UCSD-AML1 (cell line): ENCODE measurements at regions not wholly inside any gene's neighbourhood (a gene's known extent, or its start where the extent isn't known, plus 50 kb on each side); places are given as distances from the start of the nearest gene placed in this dataset.
"Not testable (repeated sequence)": the region's sequence is repeated elsewhere in the genome, so short reads cannot be mapped to it uniquely, and the experiment has no call there.

Experiments
- DNase-seq: peaks from one replicate; lab custom pipeline; 2025; ENCODE audit not compliant: unreplicated experiment; lab: John Stamatoyannopoulos, UW

DNA sequence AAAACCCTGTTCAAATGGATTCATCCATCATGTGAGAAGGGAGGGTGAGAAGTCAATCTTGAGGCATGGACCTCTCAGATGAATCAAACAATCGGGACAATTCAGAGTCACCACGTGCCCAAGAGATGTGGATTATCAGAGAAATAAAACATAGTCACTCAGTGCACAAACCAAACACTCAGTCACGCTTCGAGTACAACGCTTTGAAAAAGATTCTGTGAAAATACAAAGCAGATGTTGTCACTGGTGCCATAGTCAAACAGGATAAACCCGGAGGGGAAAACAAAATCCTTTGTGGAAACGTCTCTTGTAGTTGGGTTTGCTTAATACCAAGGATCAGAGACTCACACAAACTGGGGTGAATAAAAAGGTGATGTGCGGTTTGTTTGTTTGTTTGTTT, 188.4 kb downstream of the RRAGC start:
- no peak for DNase-seq

DNA sequence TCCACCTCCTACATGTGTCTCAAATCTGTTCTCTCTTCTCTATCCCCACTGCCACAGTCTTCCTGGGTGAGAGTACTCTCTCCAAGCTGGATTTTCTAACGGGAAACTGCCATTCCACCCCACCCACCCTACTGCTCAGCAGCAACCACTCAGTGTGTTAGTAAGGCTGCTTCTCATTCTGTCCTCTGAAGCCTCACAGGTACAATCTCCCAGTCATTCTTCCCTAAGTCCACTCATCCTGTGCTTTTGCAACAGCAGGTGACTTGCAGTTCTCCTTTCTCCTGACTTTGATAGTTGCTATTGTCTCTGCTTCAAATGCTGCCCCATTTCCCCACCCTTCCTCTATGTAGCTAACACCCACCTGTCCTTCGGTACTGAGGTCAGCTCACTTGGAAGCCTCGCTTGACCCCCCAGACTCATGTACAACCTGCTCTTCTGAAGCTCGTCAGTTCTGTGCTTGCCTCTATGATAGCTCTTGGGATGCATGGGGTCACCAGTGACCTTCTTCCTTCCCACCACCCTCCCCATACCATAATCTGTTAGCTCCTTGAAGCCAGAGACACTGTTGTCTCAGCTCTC, 188.9 kb downstream of the RRAGC start:
- no peak for DNase-seq

DNA sequence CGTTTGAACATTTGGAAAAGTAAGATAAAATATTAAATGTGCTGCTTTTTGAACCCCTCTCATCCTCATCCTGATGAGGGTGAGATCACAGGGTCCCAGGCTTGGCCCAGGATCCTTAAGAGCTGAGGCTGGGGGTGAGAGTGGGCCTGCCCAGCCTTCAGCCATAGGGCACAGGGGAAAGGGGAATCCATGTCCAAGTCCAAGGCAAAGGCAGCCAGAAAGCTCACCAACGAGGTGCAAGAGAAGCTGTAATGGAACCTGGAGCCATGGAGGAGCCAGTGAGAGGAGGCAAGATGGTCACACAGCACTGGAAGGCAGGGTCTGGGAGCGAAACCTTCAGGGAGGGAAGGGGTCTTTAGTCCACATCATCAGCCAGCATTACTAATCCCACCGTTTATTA, 191.9 kb downstream of the RRAGC start:
- no peak for DNase-seq

DNA sequence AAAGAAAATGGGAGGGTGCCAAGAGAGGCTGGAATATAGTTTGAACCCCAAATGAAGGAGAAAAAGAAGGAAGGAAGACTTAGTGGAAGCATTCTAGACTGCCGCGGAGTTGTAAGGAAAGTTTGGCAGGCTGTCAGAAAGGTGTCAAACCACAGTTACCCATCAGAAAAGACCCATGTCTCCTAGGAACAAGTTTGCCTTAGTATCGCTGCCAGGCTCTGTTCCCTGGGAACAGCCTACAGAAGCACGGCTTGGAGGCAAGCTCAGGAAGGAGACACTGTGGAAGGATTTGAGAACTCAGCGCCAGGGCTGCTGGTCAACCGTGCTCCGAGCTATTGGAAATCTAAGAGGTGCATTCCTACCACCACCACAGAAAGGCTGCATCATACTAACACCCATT, 197.4 kb downstream of the RRAGC start:
- no peak for DNase-seq

DNA sequence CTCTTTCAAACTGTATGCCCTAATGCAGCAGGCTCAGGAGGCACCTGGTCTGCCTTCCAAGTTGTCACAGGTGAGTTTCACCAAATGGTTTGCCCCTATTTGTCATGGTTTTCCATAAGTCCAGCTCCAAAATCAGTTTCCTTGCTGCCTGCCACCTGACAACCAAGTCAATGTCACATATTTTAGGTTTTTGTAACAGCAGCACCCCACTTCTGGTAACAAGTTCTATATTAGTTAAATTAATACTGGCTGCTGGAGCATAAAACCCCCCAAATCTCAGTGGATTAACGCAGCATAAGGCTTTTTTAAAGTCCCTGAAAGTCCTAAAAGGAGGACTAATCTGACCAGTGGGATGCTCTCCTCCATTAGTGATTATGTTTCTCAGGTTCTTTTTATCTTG, 200.7 kb downstream of the RRAGC start:
- no peak for DNase-seq

DNA sequence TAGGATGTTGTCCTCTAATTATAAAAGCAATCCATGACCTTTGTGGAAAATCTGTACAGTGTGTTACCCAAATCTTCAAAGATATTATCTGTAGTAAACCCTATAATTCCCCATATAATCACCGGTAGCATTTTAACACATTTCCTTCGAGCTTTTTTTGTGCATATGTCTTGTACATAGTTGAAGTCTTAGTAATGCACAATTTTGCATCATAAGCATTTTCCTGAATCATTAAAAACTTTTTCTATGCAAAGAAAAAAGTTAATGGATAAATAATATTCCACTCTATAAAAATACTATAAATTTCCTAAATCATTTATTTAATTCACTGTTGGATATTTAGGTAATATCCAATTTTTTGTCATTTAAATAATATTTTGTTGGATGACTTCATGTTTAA, 201.7 kb downstream of the RRAGC start:
- no peak for DNase-seq

DNA sequence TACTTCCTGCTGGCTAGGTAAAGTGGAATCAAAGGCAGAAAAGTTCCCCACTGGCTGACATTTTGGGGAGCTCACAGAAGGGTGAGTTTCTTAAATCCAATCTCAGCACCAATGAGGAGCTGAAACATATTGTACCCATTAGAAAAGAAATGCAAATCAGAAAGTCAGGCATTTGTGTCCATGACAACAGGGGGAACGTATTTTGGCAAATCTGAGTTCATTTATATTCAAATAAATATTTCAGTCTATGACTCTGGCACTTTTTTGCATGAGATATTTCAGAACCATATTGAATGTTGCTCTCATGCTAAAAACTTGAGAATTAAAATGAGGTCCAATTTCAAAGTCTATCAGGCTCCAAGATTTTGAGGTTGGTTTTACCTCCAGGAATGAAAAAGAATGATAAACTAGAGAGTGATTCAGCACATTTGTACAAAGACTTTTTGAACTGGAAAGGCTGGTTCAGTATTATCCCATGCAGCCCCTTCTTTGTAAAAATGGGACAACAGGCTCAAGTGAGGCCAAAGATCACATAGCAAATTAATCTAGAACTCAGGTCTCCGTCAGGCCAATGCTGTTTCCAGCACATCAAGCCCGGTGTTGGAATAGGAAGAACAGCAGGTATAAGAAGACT, 202.2 kb downstream of the RRAGC start:
- DNase-seq: no peak

DNA sequence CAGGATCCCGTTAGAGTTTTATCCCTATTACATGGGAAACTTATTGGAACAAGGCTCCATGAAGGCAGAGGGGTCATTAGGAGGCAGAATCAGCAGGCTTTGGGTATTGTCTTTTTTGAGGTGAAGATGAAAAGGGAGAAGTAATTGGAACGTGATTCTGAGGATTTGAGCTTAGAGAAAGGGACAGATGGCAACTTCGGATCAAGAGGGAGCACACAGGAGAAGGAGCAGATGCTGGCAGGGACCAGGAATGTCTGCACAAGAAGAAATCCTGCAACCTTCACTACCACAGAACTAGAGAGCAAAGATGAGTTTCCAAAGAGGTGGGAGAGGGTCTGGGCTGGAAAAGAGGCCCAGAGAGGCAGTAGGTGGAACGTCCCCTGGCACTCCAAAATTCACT, 202.8 kb downstream of the RRAGC start:
- no peak for DNase-seq

DNA sequence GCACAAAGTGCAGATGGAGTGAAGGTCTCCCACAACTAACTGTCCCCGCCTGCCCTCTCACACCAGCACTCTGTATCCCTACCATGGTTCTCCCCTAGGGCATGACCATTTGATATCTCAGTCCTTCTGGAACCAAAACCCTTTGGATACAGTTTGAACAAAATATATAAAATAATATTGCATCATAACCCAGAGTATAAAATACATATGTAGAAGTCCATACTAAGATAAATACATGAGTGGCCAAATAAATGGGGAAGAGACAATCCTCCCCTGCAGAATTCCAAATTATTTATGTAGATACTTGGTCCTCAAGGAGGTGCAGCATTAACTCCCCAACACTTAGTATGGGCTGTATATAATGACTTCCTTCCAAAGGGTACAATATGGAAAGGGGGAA, 207.4 kb downstream of the RRAGC start:
- DNase-seq: no peak

DNA sequence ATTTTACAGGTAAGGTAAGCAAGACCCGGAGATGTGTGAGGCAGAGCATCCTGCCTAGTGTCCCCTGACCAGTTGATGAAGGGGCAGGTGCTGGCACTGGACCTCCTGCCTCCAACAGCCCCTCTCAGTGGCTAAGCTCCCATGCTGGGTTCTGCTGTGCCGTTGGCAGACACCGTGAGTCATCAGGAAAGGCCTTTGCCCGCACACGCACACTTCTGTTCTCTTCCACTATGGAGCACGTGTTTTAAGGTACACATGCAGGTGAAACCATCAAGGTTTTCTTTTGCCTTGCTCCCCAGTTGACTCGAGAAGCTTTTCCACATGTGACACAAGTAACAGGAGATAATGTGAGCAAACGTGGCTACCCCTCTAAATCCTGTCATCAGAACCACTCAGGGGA, 207.9 kb downstream of the RRAGC start:
- no peak for DNase-seq

DNA sequence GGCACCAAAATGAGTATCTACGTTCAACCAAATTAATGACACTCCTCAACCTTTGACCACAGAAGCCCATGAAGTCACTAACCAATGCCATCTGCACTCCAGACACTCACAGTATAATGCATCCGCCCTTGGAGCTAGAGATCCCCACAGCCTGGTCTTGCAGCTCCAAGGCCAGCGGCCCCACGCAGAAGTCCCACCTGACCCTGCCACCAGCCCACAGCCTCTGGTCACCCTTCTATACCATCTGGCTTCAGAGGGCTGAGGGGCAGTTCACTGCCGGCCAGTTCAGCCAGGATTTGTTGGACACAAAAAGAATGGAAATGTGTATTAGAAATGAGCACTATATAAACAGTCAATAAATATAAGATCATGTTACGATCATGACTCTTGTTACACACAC, 211.2 kb downstream of the RRAGC start:
- DNase-seq: no peak

DNA sequence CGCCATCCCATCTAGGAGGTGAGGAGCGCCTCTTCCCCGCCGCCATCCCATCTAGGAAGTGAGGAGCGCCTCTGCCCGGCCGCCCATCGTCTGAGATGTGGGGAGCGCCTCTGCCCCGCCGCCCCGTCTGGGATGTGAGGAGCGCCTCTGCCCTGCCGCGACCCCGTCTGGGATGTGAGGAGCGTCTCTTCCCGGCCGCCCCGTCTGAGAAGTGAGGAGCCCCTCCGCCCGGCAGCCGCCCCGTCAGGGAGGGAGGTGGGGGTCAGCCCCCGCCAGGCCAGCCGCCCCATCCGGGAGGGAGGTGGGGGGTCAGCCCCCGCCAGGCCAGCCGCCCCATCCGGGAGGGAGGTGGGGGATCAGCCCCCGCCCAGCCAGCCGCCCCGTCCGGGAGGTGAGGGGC, 212.2 kb downstream of the RRAGC start:
- DNase-seq: not testable (repeated sequence)

DNA sequence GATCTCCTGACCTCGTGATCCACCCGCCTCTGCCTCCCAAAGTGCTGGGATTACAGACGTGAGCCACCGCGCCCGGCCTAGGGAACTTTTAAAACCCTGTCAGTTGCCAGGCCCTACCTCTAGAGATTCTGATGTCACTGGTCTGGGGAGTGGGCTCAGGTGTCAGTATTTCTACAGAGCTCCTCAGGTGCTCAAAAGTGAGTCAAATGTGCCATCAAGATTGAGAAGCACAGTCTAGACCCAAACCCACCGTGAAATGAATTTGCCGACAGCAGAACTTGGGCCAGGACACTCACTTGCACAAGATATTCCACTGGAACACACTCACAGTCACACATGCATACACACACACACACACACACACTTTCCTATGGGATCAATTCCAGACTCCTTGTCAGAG, 215.5 kb downstream of the RRAGC start:
- DNase-seq: no peak

DNA sequence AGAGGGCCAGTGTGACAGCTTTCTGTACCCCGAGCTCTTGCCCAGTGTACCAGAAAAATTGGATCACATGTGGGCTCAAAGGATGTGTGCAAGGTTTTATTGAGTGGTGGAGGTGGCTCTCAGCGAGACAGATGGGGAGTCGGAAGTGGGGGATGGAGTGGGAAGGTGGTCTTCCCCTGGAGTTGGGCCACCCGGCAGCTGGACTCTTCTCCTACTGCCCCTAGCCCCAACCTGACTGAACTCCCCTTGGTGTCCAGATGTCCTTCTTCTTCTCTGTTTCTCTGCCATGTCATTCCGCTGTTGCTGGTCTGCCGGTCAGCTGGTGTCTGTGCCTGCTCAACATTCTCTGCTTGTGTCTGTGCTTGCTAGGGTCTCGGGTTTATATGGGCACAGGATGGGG, 217.9 kb downstream of the RRAGC start:
- DNase-seq: no peak

DNA sequence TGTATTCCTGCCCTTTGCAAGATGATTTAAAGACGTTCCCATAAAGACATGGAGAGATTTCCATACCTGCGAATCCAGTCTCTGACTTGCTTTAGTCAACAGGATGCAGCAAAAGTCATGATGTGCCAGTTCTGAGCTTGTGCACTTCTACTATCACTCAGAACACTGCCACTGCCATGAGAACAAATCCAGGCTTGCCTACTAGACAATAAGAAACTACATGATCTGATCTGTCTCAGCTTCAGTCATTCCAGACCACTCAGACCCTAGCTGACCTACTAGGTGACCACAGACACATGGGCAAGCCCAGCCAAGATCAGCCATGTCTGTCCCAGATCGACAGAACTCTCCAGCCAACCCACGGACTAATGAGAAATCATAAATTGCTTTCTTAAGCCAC, 219.2 kb downstream of the RRAGC start:
- DNase-seq: no peak

DNA sequence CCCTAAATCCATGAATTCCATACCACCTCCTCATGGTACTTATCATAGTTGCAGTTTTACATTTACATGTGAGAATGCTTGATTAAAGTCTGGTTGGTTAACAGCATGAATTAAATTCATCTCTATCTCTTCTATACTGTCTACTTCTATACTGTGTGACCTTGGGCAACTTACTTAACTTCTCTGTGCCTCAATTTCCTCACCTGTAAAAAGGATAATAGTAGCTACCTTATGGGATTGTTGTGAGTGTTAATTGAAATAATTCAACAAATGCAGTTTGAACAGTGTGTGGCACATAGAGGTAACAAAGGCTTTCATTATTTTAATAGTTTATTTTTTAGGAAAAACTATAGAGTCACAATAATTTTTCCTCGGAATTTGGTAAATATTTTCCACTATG, 231.3 kb downstream of the RRAGC start:
- no peak for DNase-seq

DNA sequence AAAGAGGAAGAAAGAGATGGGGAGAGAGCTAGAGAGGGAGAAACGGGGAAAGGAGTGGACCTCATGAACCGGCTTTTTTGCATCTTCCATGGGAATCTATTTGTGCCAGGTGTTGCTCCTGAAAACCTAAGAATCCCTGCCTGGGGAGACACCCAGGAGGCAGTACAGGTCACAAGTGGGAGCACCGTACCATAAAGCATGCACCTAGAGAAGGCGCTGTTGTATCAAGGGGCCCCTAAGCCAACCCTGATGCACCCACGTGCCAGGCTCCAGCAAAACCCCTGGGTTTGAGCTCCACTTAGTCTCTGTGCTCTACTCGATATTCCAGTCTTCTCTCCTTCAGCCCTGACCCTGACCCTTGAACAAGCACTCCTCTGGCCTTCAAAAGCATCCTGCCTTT, 233.6 kb downstream of the RRAGC start:
- DNase-seq: no peak

DNA sequence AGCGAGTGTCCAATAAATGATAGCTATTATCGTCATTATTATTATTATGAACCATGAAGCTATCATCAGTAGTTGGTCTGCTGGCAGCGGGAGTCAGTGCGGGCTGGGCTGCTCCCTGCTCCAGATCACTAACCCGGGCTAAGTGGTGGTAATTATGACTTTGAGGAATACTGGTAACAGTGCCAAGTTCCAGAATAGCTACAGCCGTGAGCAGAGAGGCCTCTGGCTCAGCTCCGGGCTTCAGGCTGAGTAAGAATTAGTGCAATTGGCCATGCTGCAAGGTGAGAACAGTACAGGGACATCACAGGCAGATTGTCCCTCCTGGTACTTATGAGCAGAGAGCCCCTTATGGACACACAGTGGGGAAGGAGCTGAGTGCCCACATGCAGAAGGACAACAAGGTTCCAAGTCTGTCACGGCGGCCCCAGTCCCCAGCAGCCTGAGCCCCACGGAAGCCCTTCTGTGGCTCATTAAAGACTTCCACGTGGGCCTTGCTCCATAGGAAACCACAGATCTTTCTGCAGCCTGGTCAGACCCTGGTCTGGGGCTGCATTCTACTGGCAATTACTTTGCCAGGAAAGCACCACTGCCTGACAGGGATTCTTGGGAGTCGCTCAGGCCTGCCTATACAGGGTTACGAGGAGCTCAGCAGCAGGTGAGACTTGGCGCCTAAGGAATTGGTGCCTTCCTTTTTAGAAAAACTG, 235.1 kb downstream of the RRAGC start:
- DNase-seq: no peak

DNA sequence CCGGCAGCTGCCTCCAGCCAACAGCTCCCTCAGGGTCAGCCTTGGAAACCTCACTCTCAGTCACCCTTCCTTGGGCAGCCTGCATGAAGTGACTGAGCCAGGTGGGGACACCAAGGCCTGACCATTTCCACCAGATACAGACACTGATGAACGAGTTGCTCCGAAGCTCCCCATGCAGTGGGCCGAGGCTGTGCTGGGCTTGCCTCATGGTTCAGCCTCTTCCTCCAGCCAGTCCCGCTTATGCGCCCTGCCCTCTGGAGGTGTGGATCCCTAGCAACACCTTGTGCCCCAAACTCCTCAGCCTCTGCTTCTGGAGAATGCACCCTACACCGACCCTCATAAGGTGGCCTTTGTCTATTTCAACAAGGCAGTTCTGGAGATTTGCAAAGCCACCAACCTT, 236.0 kb downstream of the RRAGC start:
- DNase-seq: no peak

DNA sequence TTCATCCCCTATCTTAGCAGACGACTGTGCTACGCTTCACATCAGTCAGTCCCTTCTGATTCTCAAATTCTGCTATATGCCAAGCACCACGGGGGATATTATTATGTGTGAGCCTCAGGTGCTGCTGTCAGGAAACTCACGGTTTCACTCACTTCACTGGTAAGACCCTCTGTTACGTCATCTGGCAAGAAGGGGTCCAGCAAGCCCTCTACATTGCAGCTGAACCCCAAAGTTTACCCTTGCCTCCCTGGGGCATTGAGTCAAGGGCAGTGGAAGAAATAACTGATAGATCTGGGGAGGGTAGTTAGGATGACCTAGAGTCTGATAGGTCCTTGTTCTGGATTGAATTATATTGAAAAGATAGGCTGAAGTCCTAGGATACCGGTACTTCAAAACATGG, 237.4 kb downstream of the RRAGC start:
- no peak for DNase-seq

DNA sequence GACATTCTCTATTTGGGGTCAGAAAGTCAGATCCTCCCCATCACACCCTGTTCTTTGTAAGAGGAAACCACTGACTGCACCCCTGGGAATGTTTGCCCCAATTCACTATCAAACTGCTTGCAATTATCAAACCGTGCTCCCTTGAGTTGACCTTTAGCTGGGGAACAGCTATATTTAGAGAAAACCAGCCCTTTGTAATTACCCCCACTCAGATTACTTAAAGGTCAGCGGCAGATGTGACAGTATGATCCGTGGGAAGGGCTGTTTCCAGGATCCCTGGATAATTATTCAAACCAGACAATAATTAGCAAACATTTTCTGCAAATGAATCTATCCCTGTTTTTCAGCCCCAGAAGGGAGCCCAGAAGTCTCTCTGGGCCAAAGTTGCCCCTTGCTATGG, 242.7 kb downstream of the RRAGC start:
- no peak for DNase-seq

DNA sequence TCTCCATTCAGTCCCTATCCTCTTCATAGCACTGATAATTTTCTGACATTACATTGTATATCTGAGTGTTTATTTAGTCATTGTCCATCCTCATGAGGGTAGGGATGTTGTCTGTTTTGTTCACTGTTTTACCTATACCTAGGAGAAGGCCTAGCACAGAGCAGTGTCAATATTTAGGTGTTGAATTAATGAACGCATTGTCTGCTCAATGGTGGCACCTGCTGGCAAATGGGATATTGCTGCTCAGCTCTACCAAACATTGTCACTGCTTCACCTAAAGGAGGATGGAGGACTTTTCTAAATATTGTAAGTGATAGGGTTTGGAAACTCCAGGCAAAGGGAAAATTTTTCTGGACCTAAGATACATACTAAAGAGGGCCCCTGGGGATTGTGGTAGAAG, 243.9 kb downstream of the RRAGC start:
- no peak for DNase-seq

DNA sequence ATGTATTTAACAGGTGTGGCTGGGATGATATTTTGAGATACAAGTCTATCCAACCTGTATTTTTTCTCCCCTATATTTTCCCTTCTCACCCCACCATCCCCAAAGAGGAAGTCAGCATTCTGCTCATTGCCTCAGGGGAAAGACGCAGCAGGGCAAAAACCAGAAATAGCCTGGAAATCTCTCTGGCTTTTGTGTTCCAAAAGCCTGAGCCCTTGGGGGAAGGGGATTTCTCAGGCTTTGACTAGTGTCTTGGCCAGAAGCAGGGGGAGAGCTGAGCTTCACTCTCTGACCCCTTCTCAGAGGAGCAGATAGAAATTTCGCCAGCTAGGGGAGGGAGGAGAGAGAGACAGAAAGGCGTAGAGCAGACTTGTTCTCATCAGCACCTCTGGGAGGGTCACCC, 244.7 kb downstream of the RRAGC start:
- DNase-seq: no peak
